ENCODE measurements at regions not wholly inside any gene's neighbourhood (a gene's known extent, or its start where the extent isn't known, plus 50 kb on each side); places are given as distances from the start of the nearest gene placed in this dataset.

- TF ChIP-seq, protein P1, sequence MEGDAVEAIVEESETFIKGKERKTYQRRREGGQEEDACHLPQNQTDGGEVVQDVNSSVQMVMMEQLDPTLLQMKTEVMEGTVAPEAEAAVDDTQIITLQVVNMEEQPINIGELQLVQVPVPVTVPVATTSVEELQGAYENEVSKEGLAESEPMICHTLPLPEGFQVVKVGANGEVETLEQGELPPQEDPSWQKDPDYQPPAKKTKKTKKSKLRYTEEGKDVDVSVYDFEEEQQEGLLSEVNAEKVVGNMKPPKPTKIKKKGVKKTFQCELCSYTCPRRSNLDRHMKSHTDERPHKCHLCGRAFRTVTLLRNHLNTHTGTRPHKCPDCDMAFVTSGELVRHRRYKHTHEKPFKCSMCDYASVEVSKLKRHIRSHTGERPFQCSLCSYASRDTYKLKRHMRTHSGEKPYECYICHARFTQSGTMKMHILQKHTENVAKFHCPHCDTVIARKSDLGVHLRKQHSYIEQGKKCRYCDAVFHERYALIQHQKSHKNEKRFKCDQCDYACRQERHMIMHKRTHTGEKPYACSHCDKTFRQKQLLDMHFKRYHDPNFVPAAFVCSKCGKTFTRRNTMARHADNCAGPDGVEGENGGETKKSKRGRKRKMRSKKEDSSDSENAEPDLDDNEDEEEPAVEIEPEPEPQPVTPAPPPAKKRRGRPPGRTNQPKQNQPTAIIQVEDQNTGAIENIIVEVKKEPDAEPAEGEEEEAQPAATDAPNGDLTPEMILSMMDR (conservative IDR thresholded peaks at IDR 0.05), result no peak
- no peak for TF ChIP-seq EZH2 (IDR thresholded peaks at IDR 0.05; ENCODE audit: low read depth)
Measured at GRCh38 chr1:96349896-96350295, 371.7 kb upstream of the PTBP2 start.

All from PC-9 (cell line).